ENCODE measurements at regions not wholly inside any gene's neighbourhood (a gene's known extent, or its start where the extent isn't known, plus 50 kb on each side); places are given as distances from the start of the nearest gene placed in this dataset.

DNA sequence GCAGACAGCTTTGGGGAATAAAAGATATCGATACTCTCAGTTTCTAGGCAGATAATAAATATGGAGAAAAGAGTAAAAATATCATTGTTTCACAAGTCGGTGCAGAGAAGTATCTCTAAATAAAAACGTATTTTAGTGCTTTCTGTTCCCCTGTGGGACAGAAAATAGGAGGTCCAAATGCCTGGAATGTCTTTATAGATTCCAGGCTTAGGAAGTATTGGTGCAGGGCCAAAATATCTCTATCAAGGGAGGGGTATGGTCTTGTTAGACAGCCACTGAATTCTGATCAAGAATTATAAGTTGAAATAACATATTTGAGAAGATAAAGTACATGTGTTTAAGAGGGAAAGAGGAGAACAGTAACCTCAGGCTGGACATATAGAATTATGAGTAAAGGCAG lies 596.4 kb downstream of the PCDH18 start:
- no peak overlapping the region for H3K27ac ChIP-seq
- DNase-seq: no peak
- TF ChIP-seq POLR2A (IDR thresholded peaks at IDR 0.05): no peak
- TF ChIP-seq, protein P1, sequence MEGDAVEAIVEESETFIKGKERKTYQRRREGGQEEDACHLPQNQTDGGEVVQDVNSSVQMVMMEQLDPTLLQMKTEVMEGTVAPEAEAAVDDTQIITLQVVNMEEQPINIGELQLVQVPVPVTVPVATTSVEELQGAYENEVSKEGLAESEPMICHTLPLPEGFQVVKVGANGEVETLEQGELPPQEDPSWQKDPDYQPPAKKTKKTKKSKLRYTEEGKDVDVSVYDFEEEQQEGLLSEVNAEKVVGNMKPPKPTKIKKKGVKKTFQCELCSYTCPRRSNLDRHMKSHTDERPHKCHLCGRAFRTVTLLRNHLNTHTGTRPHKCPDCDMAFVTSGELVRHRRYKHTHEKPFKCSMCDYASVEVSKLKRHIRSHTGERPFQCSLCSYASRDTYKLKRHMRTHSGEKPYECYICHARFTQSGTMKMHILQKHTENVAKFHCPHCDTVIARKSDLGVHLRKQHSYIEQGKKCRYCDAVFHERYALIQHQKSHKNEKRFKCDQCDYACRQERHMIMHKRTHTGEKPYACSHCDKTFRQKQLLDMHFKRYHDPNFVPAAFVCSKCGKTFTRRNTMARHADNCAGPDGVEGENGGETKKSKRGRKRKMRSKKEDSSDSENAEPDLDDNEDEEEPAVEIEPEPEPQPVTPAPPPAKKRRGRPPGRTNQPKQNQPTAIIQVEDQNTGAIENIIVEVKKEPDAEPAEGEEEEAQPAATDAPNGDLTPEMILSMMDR (IDR thresholded peaks at IDR 0.05): no peak
- intact Hi-C loops (cut with DNase I): no loop called here
- no peak overlapping the region for H3K4me3 ChIP-seq (replicated peaks in 1 of 3)
- H3K9me3 ChIP-seq: no peaks in the 10 kb centered on the region
- H3K4me1 ChIP-seq: no peaks in the 10 kb centered on the region
- no peaks in the 10 kb centered on the region for H3K36me3 ChIP-seq
- no peaks in the 10 kb centered on the region for H3K27me3 ChIP-seq
- 55 to 60% methylated on average over 3 of the region's 3 CpGs for WGBS, 2 donors

DNA sequence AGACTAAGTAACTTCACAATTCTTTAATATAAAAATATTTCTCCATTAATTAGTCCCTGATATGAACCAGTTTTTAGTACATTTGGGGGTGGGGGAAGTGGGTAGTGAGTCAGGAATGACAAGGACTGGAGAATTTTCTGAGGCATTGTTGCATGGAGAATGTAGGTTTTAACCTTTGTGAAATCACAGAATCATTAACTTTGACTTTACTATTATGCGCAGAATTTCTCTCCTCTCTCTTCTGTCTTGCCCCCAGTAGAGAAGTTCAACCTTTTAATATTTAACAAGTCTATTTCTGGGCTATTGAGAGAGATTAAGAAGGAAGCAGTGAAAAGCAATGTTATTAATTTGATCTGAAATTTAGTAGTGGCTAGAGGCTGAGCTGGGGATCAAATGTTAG lies 597.0 kb downstream of the PCDH18 start:
- H3K27ac ChIP-seq: no peak overlapping the region
- intact Hi-C loops (cut with DNase I): no loop called here
- no peak overlapping the region for H3K4me3 ChIP-seq (replicated peaks in 1 of 3)
- 69 to 78% methylated on average over 1 of the region's 1 CpG for WGBS, 2 donors
- TF ChIP-seq, protein P1 (IDR thresholded peaks at IDR 0.05): no peak
- no peak for TF ChIP-seq POLR2A (IDR thresholded peaks at IDR 0.05)
- no peaks in the 10 kb centered on the region for H3K36me3 ChIP-seq
- DNase-seq: no peak
- H3K4me1 ChIP-seq: no peaks in the 10 kb centered on the region
- no peaks in the 10 kb centered on the region for H3K9me3 ChIP-seq
- no peaks in the 10 kb centered on the region for H3K27me3 ChIP-seq

DNA sequence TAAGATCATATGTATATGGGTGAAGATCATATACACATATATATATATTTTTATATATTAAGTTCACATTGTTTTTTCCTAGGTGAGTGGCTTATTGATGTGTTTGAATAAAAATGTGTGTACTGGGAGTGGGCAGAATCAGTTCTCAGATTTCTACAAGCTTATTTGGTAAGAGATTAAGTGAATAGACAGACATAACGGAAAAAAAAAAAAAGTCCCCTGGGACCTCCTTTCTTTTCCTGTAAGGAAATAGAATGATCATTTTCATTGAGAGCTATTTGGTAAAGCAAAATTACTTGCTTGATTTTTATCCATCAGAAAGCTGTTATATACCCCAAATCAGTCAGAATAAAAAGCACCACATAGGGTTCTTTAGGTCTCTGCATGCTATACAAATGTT lies 597.7 kb downstream of the PCDH18 start:
- intact Hi-C loops (cut with DNase I): no loop called here
- 60 to 74% methylated on average over 1 of the region's 1 CpG for WGBS, 2 donors

DNA sequence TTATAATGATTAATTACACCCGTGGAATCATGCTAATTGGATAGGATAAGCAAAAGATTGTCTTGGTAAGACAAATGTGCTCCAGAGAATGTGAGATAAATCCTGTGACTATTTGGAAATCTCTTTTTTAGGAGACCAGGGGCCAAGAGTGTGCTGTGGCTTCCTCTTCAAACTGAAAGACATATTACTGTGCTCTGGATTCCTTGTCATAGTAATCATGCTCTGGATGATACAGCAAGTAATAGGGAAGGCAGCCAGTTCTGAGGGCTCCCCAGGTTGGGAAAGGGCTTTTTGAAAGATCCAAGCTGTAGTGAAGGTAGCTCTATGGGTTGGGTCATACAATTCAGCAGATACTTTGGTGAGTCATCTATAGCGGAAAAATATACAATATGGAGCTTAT lies 600.5 kb downstream of the PCDH18 start:
- H3K4me3 ChIP-seq (replicated peaks in 1 of 3): no peak overlapping the region
- no peak for DNase-seq
- no peaks in the 10 kb centered on the region for H3K4me1 ChIP-seq
- H3K27me3 ChIP-seq: no peaks in the 10 kb centered on the region
- H3K9me3 ChIP-seq: no peaks in the 10 kb centered on the region
- no peaks in the 10 kb centered on the region for H3K36me3 ChIP-seq
- intact Hi-C loops (cut with DNase I): no loop called here
- no peak overlapping the region for H3K27ac ChIP-seq
- WGBS, 2 donors: 77 to 78% methylated on average over 2 of the region's 2 CpGs
- TF ChIP-seq POLR2A (IDR thresholded peaks at IDR 0.05): no peak
- TF ChIP-seq, protein P1 (IDR thresholded peaks at IDR 0.05): no peak

More for the DNA sequence above, 597.7 kb downstream of the PCDH18 start:
- no peaks in the 10 kb centered on the region for H3K4me1 ChIP-seq
- H3K4me3 ChIP-seq (replicated peaks in 1 of 3): no peak overlapping the region
- H3K27ac ChIP-seq: no peak overlapping the region
- no peak for DNase-seq
- no peaks in the 10 kb centered on the region for H3K27me3 ChIP-seq
- no peaks in the 10 kb centered on the region for H3K9me3 ChIP-seq
- TF ChIP-seq, protein P1 (IDR thresholded peaks at IDR 0.05): no peak
- no peak for TF ChIP-seq POLR2A (IDR thresholded peaks at IDR 0.05)
- no peaks in the 10 kb centered on the region for H3K36me3 ChIP-seq

DNA sequence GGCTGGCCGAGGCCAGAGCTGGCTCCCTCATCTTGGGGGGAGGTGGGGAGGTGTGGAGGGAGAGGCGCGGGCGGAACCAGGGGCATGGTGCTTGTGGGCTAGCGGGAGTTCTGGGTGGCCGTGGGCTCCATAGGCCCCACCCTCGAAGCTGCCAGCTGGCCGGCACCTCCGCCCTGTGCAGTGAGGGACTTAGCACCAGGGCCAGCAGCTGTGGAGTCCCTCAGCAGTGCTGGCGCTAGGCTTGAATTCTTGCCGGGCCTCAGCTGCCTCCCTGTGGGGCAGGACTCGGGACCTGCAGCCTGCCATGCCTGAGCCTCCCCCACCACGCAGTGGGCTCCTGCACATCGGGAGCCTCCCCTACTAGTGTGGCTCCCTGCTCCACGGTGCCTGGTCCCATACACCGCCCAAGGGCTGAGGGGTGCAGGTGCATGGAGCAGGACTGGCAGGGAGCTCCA lies 603.3 kb downstream of the PCDH18 start:
- no peak for DNase-seq
- intact Hi-C loops (cut with DNase I): no loop called here

More for the DNA sequence above, 603.3 kb downstream of the PCDH18 start:
- no peaks in the 10 kb centered on the region for H3K27me3 ChIP-seq
- H3K4me1 ChIP-seq: no peaks in the 10 kb centered on the region
- no peaks in the 10 kb centered on the region for H3K9me3 ChIP-seq
- WGBS, 2 donors: 90 to 93% methylated on average over 11 to 16 of the region's 16 CpGs
- TF ChIP-seq, protein P1 (IDR thresholded peaks at IDR 0.05): no peak
- TF ChIP-seq POLR2A (IDR thresholded peaks at IDR 0.05): no peak
- H3K4me3 ChIP-seq (replicated peaks in 1 of 3): no peak overlapping the region
- no peaks in the 10 kb centered on the region for H3K36me3 ChIP-seq
- no peak overlapping the region for H3K27ac ChIP-seq
